ENCODE measurements at regions not wholly inside any gene's neighbourhood (a gene's known extent, or its start where the extent isn't known, plus 50 kb on each side); places are given as distances from the start of the nearest gene placed in this dataset.

GRCh38 chr3:180804916-180805315, 107.6 kb upstream of the FXR1 start:
- Histone ChIP-seq H3K4me1 (ENCODE audit: insufficient read depth, poor library complexity, severe bottlenecking) (no peaks in the 10 kb centered on the region), H3K9me3 (ENCODE audit: severe bottlenecking) (no peaks in the 10 kb centered on the region), H3K27me3 (ENCODE audit: insufficient read depth, poor library complexity, severe bottlenecking) (no peaks in the 10 kb centered on the region), H3K4me3 (ENCODE audit: severe bottlenecking) (no peak overlapping the region), H3K36me3 (ENCODE audit: low read depth) (no peaks in the 10 kb centered on the region), H3K27ac (ENCODE audit: poor library complexity, severe bottlenecking) (no peak overlapping the region)
- TF ChIP-seq, protein P1, sequence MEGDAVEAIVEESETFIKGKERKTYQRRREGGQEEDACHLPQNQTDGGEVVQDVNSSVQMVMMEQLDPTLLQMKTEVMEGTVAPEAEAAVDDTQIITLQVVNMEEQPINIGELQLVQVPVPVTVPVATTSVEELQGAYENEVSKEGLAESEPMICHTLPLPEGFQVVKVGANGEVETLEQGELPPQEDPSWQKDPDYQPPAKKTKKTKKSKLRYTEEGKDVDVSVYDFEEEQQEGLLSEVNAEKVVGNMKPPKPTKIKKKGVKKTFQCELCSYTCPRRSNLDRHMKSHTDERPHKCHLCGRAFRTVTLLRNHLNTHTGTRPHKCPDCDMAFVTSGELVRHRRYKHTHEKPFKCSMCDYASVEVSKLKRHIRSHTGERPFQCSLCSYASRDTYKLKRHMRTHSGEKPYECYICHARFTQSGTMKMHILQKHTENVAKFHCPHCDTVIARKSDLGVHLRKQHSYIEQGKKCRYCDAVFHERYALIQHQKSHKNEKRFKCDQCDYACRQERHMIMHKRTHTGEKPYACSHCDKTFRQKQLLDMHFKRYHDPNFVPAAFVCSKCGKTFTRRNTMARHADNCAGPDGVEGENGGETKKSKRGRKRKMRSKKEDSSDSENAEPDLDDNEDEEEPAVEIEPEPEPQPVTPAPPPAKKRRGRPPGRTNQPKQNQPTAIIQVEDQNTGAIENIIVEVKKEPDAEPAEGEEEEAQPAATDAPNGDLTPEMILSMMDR (IDR thresholded peaks at IDR 0.05; ENCODE audit: poor library complexity, severe bottlenecking) = peak; percentile 38
- ATAC-seq (ENCODE audit: low read depth) (peak; percentile 49; the same call in 2 of the 3 replicates), DNase-seq (ENCODE audit: low spot score) (no peak)

GRCh38 chr3:180808823-180809575, 103.5 kb upstream of the FXR1 start:
- H3K4me3 ChIP-seq (ENCODE audit: severe bottlenecking) = no peak overlapping the region
- no peak for ATAC-seq (ENCODE audit: low read depth)

DNA sequence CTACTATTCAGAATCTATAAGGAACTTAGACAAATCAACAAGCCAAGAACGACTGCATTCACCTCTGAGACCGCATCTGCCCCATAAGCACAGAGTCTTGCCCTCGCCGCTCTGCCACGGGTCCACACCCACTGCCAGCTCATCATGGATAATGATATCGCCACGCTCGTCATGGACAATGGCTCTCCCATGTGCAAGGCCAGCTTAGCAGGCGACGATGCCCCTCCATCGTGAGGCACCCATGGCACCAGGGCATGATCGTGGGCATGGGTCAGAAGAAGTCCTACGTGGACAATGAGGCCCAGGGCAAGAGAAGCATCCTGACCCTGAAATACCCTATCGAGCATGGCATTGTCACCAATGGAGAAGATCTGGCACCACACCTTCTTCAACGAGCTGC, 92.1 kb upstream of the FXR1 start:
- DNase-seq (ENCODE audit: low spot score) (no peak), ATAC-seq (ENCODE audit: low read depth) (no peak)
- no peaks in the 10 kb centered on the region for H3K9me3 ChIP-seq (ENCODE audit: severe bottlenecking)
- TF ChIP-seq, protein P1 (IDR thresholded peaks at IDR 0.05; ENCODE audit: poor library complexity, severe bottlenecking) = no peak
- no peaks in the 10 kb centered on the region for H3K27me3 ChIP-seq (ENCODE audit: insufficient read depth, poor library complexity, severe bottlenecking)
- no peak overlapping the region for H3K4me3 ChIP-seq (ENCODE audit: severe bottlenecking)
- no peaks in the 10 kb centered on the region for H3K4me1 ChIP-seq (ENCODE audit: insufficient read depth, poor library complexity, severe bottlenecking)
- H3K36me3 ChIP-seq (ENCODE audit: low read depth) = no peaks in the 10 kb centered on the region
- H3K27ac ChIP-seq (ENCODE audit: poor library complexity, severe bottlenecking) = no peak overlapping the region

More at GRCh38 chr3:180808823-180809575, 103.5 kb upstream of the FXR1 start:
- Histone ChIP-seq H3K36me3 (ENCODE audit: low read depth) (no peaks in the 10 kb centered on the region), H3K4me1 (ENCODE audit: insufficient read depth, poor library complexity, severe bottlenecking) (no peaks in the 10 kb centered on the region), H3K27ac (ENCODE audit: poor library complexity, severe bottlenecking) (no peak overlapping the region), H3K9me3 (ENCODE audit: severe bottlenecking) (no peaks in the 10 kb centered on the region), H3K27me3 (ENCODE audit: insufficient read depth, poor library complexity, severe bottlenecking) (peaks cover 3% of the 10 kb centered on the region)
- TF ChIP-seq, protein P1 (IDR thresholded peaks at IDR 0.05; ENCODE audit: poor library complexity, severe bottlenecking) = no peak
- DNase-seq (ENCODE audit: low spot score) = no peak

DNA sequence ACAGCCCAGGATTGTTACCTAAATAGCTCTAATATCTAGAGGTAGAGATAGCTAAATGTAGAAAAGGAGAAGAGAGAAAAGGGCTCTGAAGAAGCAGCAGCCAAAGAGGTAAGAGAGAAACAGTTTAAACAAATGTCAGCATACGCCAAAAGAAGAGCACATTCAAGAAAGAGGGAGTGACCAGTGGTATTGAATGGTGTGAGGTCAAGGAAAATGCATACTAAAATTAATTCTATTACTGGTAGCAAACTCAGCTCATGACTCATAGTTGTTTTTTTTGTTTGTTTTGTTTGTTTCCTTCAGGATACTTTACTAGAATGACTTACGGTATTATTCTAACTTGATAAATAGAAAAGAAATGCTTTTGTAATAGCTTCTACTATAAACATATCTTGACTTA, 86.5 kb upstream of the FXR1 start:
- H3K27ac ChIP-seq (ENCODE audit: poor library complexity, severe bottlenecking) = no peak overlapping the region
- no peaks in the 10 kb centered on the region for H3K9me3 ChIP-seq (ENCODE audit: severe bottlenecking)
- H3K36me3 ChIP-seq (ENCODE audit: low read depth) = no peaks in the 10 kb centered on the region
- H3K27me3 ChIP-seq (ENCODE audit: insufficient read depth, poor library complexity, severe bottlenecking) = no peaks in the 10 kb centered on the region
- TF ChIP-seq, protein P1 (IDR thresholded peaks at IDR 0.05; ENCODE audit: poor library complexity, severe bottlenecking) = no peak
- ATAC-seq (ENCODE audit: low read depth) (no peak), DNase-seq (ENCODE audit: low spot score) (no peak)
- H3K4me1 ChIP-seq (ENCODE audit: insufficient read depth, poor library complexity, severe bottlenecking) = no peaks in the 10 kb centered on the region
- no peak overlapping the region for H3K4me3 ChIP-seq (ENCODE audit: severe bottlenecking)

GRCh38 chr3:180827171-180827570, 85.3 kb upstream of the FXR1 start:
- TF ChIP-seq, protein P1 (IDR thresholded peaks at IDR 0.05; ENCODE audit: poor library complexity, severe bottlenecking) = no peak
- no peak for ATAC-seq (ENCODE audit: low read depth)
- no peaks in the 10 kb centered on the region for H3K36me3 ChIP-seq (ENCODE audit: low read depth)
- no peak overlapping the region for H3K27ac ChIP-seq (ENCODE audit: poor library complexity, severe bottlenecking)
- no peak overlapping the region for H3K4me3 ChIP-seq (ENCODE audit: severe bottlenecking)
- DNase-seq (ENCODE audit: low spot score) = no peak
- no peaks in the 10 kb centered on the region for H3K27me3 ChIP-seq (ENCODE audit: insufficient read depth, poor library complexity, severe bottlenecking)
- H3K4me1 ChIP-seq (ENCODE audit: insufficient read depth, poor library complexity, severe bottlenecking) = no peaks in the 10 kb centered on the region
- no peaks in the 10 kb centered on the region for H3K9me3 ChIP-seq (ENCODE audit: severe bottlenecking)
